OCI-LY3 (cell line): ENCODE measurements at regions not wholly inside any gene's neighbourhood (a gene's known extent, or its start where the extent isn't known, plus 50 kb on each side); places are given as distances from the start of the nearest gene placed in this dataset.

Experiments
- H2AFZ ChIP-seq: fragments of 200-600, 300-600 bp; shearing (Covaris generic); 2 replicates; pipeline ENCODE4 v1.6.0; 2014; ENCODE audit warnings: antibody characterized with exemption, low read depth, low read length
- H3K27ac ChIP-seq: fragments of 200-600, 300-600 bp; sonication (generic); 2 replicates; pipeline ENCODE4 v1.5.1; 2014; ENCODE audit warnings: mild to moderate bottlenecking, low read length, moderate library complexity, mixed read lengths
- H3K27me3 ChIP-seq: fragments of 200-600, 300-600 bp; sonication (generic); 2 replicates; pipeline ENCODE4 v1.6.1; 2014; ENCODE audit warnings: low read depth, low read length, mixed read lengths
- H3K36me3 ChIP-seq: fragments of 200-600, 300-600 bp; sonication (generic); replicated peaks from 2 replicates; pipeline ENCODE3; 2014; ENCODE audit warnings: low read depth, low read length, mixed read lengths
- H3K4me1 ChIP-seq: fragments of 300-600, 200-600 bp; sonication (generic); 2 replicates; pipeline ENCODE4 v1.6.1; 2014; ENCODE audit warnings: low read length, mixed read lengths
- H3K4me2 ChIP-seq: fragments of 200-600, 300-600 bp; sonication (generic); 2 replicates; pipeline ENCODE4 v1.6.1; 2014; ENCODE audit warnings: low read length, mixed read lengths
- H3K4me3 ChIP-seq: fragments of 300-600, 200-600 bp; sonication (generic); 2 replicates; pipeline ENCODE4 v1.5.1; 2014; ENCODE audit warnings: antibody characterized with exemption, mild to moderate bottlenecking, low read length, moderate library complexity
- H3K79me2 ChIP-seq: fragments of 300-600, 200-600 bp; shearing (Covaris generic); 2 replicates; pipeline ENCODE4 v1.6.1; 2014; ENCODE audit warnings: mild to moderate bottlenecking, low read length, mixed read lengths
- H3K9ac ChIP-seq: fragments of 300-600, 200-600 bp; shearing (Covaris generic); 2 replicates; pipeline ENCODE4 v1.6.0; 2014; ENCODE audit warnings: mild to moderate bottlenecking, low read length, moderate library complexity
- H3K9me3 ChIP-seq: fragments of 200-600, 300-600 bp; shearing (Covaris generic); 2 replicates; pipeline ENCODE4 v1.6.1; 2014; ENCODE audit warnings: low read length, mixed read lengths; ENCODE audit not compliant: insufficient read depth
- H4K20me1 ChIP-seq: fragments of 200-600, 300-600 bp; sonication (generic); 2 replicates; pipeline ENCODE4 v1.6.1; 2016; ENCODE audit warnings: low read length, mixed read lengths; ENCODE audit not compliant: insufficient read depth
- CTCF ChIP-seq: fragments of 200-600, 300-600 bp; sonication (generic); IDR thresholded peaks from 2 replicates; pipeline ENCODE4 v1.5.1; 2014; ENCODE audit warnings: antibody characterized with exemption, low read length, low read depth
- EZH2phosphoT487 ChIP-seq: fragments of 200-600 bp; shearing (Covaris generic); IDR thresholded peaks from 2 replicates; pipeline ENCODE4 v1.6.1; 2018; ENCODE audit warnings: antibody characterized with exemption, mixed run types, low read depth

GRCh38 chr1:181208967-181209366 is 120.5 kb downstream of the IER5 start:
- Histone ChIP-seq H3K4me3 (no peak overlapping the region), H3K36me3 (no peaks in the 10 kb centered on the region)

DNA sequence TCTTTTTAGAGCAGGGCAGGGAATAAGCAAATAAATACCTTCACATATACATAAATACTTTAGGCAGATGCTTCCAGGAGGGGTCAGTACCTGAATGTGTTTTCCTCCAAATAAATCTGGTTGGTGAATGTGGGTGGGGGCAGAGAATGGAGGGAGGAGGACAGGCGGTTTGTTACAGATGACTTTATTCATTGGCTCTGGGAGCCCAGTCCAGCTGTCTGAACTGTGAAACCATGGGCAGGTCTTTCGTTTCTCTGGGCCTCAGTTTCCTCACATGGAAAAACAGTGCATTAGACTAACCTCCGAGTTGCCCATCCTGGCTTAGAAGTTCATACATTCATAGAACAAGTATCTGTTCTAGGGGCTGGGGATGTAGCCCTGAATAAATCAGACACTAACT is 124.6 kb downstream of the IER5 start:
- H3K4me3 ChIP-seq, result no peak overlapping the region
- H3K27ac ChIP-seq, result no peak overlapping the region
- no peaks in the 10 kb centered on the region for H3K4me1 ChIP-seq
- no peaks in the 10 kb centered on the region for H4K20me1 ChIP-seq
- peaks cover 63% of the 10 kb centered on the region for H3K27me3 ChIP-seq
- no peaks in the 10 kb centered on the region for H3K79me2 ChIP-seq
- no peaks in the 10 kb centered on the region for H3K36me3 ChIP-seq
- no peak overlapping the region for H2AFZ ChIP-seq
- no peak overlapping the region for H3K9ac ChIP-seq
- no peak for TF ChIP-seq EZH2phosphoT487
- H3K9me3 ChIP-seq, result no peaks in the 10 kb centered on the region
- no peak overlapping the region for H3K4me2 ChIP-seq

More at GRCh38 chr1:181208967-181209366, 120.5 kb downstream of the IER5 start:
- no peaks in the 10 kb centered on the region for H3K9me3 ChIP-seq
- peaks cover 71% of the 10 kb centered on the region for H3K27me3 ChIP-seq
- no peak overlapping the region for H3K27ac ChIP-seq
- no peak overlapping the region for H2AFZ ChIP-seq
- H3K9ac ChIP-seq, result no peak overlapping the region
- H3K4me2 ChIP-seq, result no peak overlapping the region
- no peaks in the 10 kb centered on the region for H3K79me2 ChIP-seq
- TF ChIP-seq CTCF (no peak), EZH2phosphoT487 (no peak)
- no peaks in the 10 kb centered on the region for H3K4me1 ChIP-seq
- H4K20me1 ChIP-seq, result no peaks in the 10 kb centered on the region

GRCh38 chr1:181216591-181216994 is 128.1 kb downstream of the IER5 start:
- no peak overlapping the region for H3K27ac ChIP-seq
- peaks cover 58% of the 10 kb centered on the region for H3K27me3 ChIP-seq
- H3K4me3 ChIP-seq, result no peak overlapping the region
- no peak overlapping the region for H2AFZ ChIP-seq
- H3K9ac ChIP-seq, result no peak overlapping the region
- H3K4me2 ChIP-seq, result no peak overlapping the region
- no peaks in the 10 kb centered on the region for H3K79me2 ChIP-seq
- H3K9me3 ChIP-seq, result no peaks in the 10 kb centered on the region
- no peak for TF ChIP-seq EZH2phosphoT487
- no peak for TF ChIP-seq CTCF
- no peaks in the 10 kb centered on the region for H3K4me1 ChIP-seq
- no peaks in the 10 kb centered on the region for H3K36me3 ChIP-seq
- H4K20me1 ChIP-seq, result no peaks in the 10 kb centered on the region

GRCh38 chr1:181219938-181220337 is 131.4 kb downstream of the IER5 start:
- no peak overlapping the region for H3K27ac ChIP-seq

More at GRCh38 chr1:181219938-181220337, 131.4 kb downstream of the IER5 start:
- H3K4me3 ChIP-seq, result no peak overlapping the region
- H3K4me2 ChIP-seq, result no peak overlapping the region
- no peaks in the 10 kb centered on the region for H3K79me2 ChIP-seq
- no peaks in the 10 kb centered on the region for H3K9me3 ChIP-seq
- H4K20me1 ChIP-seq, result no peaks in the 10 kb centered on the region
- H3K9ac ChIP-seq, result no peak overlapping the region
- no peaks in the 10 kb centered on the region for H3K36me3 ChIP-seq
- no peaks in the 10 kb centered on the region for H3K4me1 ChIP-seq
- no peak overlapping the region for H2AFZ ChIP-seq
- TF ChIP-seq CTCF (no peak), EZH2phosphoT487 (no peak)
- peaks cover 31% of the 10 kb centered on the region for H3K27me3 ChIP-seq
